A549 (cell line): ENCODE measurements at regions not wholly inside any gene's neighbourhood (a gene's known extent, or its start where the extent isn't known, plus 50 kb on each side); places are given as distances from the start of the nearest gene placed in this dataset.

Experiments
- ATAC-seq, 2 experiments: fragments of 200-7000 bp in 1 of 2; fragments of >200 bp in 1 of 2; cut with Nextera tagmentation in 1 of 2; cut with Tn5 transposase in 1 of 2; 3 replicates each; pipeline versions ENCODE4 v1.8.0 to v1.9.1; 2018 to 2020; ENCODE audit warnings: mild to moderate bottlenecking in 1 of 2, moderate library complexity in 1 of 2
- CTCF ChIA-PET: fragments of 300-600 bp; sonication (Branson Sonifier 250); formaldehyde crosslinking; extraction: SDS; loops from one replicate; lab custom pipeline; 2021; ENCODE audit warnings: antibody characterized with exemption, inconsistent platforms; lab: Yijun Ruan, JAX
- POLR2A ChIA-PET: fragments of 350-600 bp; formaldehyde crosslinking; extraction: SDS; loops from one replicate; lab custom pipeline; 2021; ENCODE audit warnings: antibody characterized with exemption, inconsistent platforms; lab: Yijun Ruan, JAX
- DNase-seq, 2 experiments: peaks; one replicate each; pipeline versions ENCODE4 v3.0.0 to v3.0.0-alpha.2; 2011 to 2016; ENCODE audit warnings: low read depth in 1 of 2, low spot score in 1 of 2
- FAIRE-seq: peaks from 2 replicates; lab custom pipeline; 2011; peaks lifted over from hg19 to GRCh38; lab: Jason Lieb, UNC
- H3K27ac ChIP-seq, 2 experiments: fragments of >200 bp; sonication (Bioruptor Twin); formaldehyde crosslinking; 3 replicates each; pipeline ENCODE4 v1.5.1; 2016 to 2017
- H3K4me1 ChIP-seq: fragments of >200 bp; sonication (Bioruptor Twin); formaldehyde crosslinking; 3 replicates; pipeline ENCODE4 v1.6.1; 2016
- H3K4me2 ChIP-seq: fragments of >200 bp; sonication (Bioruptor Twin); formaldehyde crosslinking; 3 replicates; pipeline ENCODE4 v1.6.1; 2016
- H3K4me3 ChIP-seq: fragments of >200 bp; sonication (Bioruptor Twin); formaldehyde crosslinking; 3 replicates; pipeline ENCODE4 v1.5.1; 2016
- H3K9me3 ChIP-seq: fragments of >200 bp; sonication (Bioruptor Twin); formaldehyde crosslinking; 3 replicates; pipeline ENCODE4 v1.6.1; 2016
- BHLHE40 ChIP-seq: IDR thresholded peaks from 2 replicates; pipeline ENCODE4 v1.6.1; 2012; ENCODE audit warnings: low read depth, low read length, inconsistent platforms
- CBX2 ChIP-seq: fragments of 200-600 bp; sonication (generic); IDR thresholded peaks from 2 replicates; pipeline ENCODE4 v1.6.1; 2016; ENCODE audit warnings: low read depth, mild to moderate bottlenecking, borderline replicate concordance
- CHD2 ChIP-seq: fragments of 150-350 bp; IDR thresholded peaks from 2 replicates; pipeline ENCODE4 v1.6.1; 2014; ENCODE audit warnings: low read length; ENCODE audit not compliant: partially characterized antibody
- CHD4 ChIP-seq: fragments of 200-600 bp; sonication (generic); IDR thresholded peaks from 2 replicates; pipeline ENCODE4 v1.6.1; 2016; ENCODE audit warnings: antibody characterized with exemption, mild to moderate bottlenecking, borderline replicate concordance
- EHF ChIP-seq: fragments of 250-450 bp; sonication (Bioruptor Pico); IDR thresholded peaks from 2 replicates; pipeline ENCODE4 v1.5.0; 2020; ENCODE audit warnings: mild to moderate bottlenecking
- FOSB ChIP-seq: fragments of 250-450 bp; sonication (Bioruptor Pico); IDR thresholded peaks from 2 replicates; pipeline ENCODE4 v1.5.0; 2020; ENCODE audit warnings: mild to moderate bottlenecking, moderate library complexity
- FOXS1 ChIP-seq: fragments of 250-450 bp; sonication (Bioruptor Pico); IDR thresholded peaks from 2 replicates; pipeline ENCODE4 v1.5.0; 2020; ENCODE audit warnings: mild to moderate bottlenecking, moderate library complexity
- GATA3 ChIP-seq: IDR thresholded peaks from 2 replicates; pipeline ENCODE4 v1.6.1; 2012; ENCODE audit warnings: borderline replicate concordance
- HOXA7 ChIP-seq: fragments of 250-450 bp; sonication (Bioruptor Pico); IDR thresholded peaks from 2 replicates; pipeline ENCODE4 v1.5.0; 2020; ENCODE audit warnings: mild to moderate bottlenecking, moderate library complexity
- HOXB13 ChIP-seq: fragments of 250-450 bp; sonication (Bioruptor Pico); IDR thresholded peaks from 2 replicates; pipeline ENCODE4 v1.5.0; 2020; ENCODE audit warnings: low read depth, mild to moderate bottlenecking, moderate library complexity
- KDM1A ChIP-seq: fragments of 200-600 bp; sonication (generic); IDR thresholded peaks from 2 replicates; pipeline ENCODE4 v1.6.1; 2016; ENCODE audit warnings: low read depth, mild to moderate bottlenecking
- MAFK ChIP-seq: fragments of 450-650 bp; IDR thresholded peaks from 2 replicates; pipeline ENCODE4 v1.6.1; 2014; ENCODE audit not compliant: partially characterized antibody
- NPAS2 ChIP-seq: fragments of 250-450 bp; sonication (Bioruptor Pico); IDR thresholded peaks from 2 replicates; pipeline ENCODE4 v1.8.0; 2022; ENCODE audit warnings: mild to moderate bottlenecking, moderate library complexity, borderline replicate concordance
- PHF8 ChIP-seq: fragments of 200-600 bp; sonication (generic); IDR thresholded peaks from 2 replicates; pipeline ENCODE4 v1.6.1; 2016; ENCODE audit warnings: low read depth, mild to moderate bottlenecking, antibody characterized with exemption, moderate library complexity, borderline replicate concordance
- POLR2A ChIP-seq: IDR thresholded peaks from 2 replicates; pipeline ENCODE4 v1.6.1; 2012; ENCODE audit warnings: mild to moderate bottlenecking, low read length
- RARB ChIP-seq: fragments of 250-450 bp; sonication (Bioruptor Pico); IDR thresholded peaks from 2 replicates; pipeline ENCODE4 v1.8.0; 2021; ENCODE audit warnings: mild to moderate bottlenecking, moderate library complexity
- SMC3 ChIP-seq: fragments of >200 bp; sonication (Bioruptor Twin); formaldehyde crosslinking; IDR thresholded peaks from 3 replicates; pipeline ENCODE4 v1.6.1; 2018; ENCODE audit warnings: inconsistent platforms
- TP53 ChIP-seq: fragments of 250-450 bp; sonication (Bioruptor Pico); IDR thresholded peaks from 2 replicates; pipeline ENCODE4 v1.5.0; 2021; ENCODE audit warnings: mild to moderate bottlenecking, moderate library complexity
- WGBS: methylation state at CpG from one replicate; pipeline ENCODE4 v1.1.6; 2017; ENCODE audit errors: missing lambda C conversion rate; 5-methylcytosine and 5-hydroxymethylcytosine counted together
- TF ChIP-seq, protein P1 (sequence below): fragments of 200-600 bp; sonication (generic); IDR thresholded peaks from 2 replicates; pipeline ENCODE4 v1.6.1; 2016; ENCODE audit warnings: antibody characterized with exemption, mild to moderate bottlenecking, moderate library complexity
- TF ChIP-seq, protein P2 (sequence below): fragments of >200 bp; sonication (Bioruptor Twin); formaldehyde crosslinking; IDR thresholded peaks from 2 replicates; pipeline ENCODE4 v1.6.1; 2016
- TF ChIP-seq, protein P3 (sequence below): IDR thresholded peaks from 2 replicates; pipeline ENCODE4 v1.6.1; 2012; ENCODE audit warnings: low read depth, borderline replicate concordance
- TF ChIP-seq, protein P4 (sequence below): fragments of >200 bp; sonication (Bioruptor Twin); formaldehyde crosslinking; IDR thresholded peaks from 3 replicates; pipeline ENCODE4 v1.6.1; 2016
- TF ChIP-seq, protein P5 (sequence below): fragments of >200 bp; sonication (Bioruptor Twin); formaldehyde crosslinking; IDR thresholded peaks from 3 replicates; pipeline ENCODE4 v1.5.1; 2016
- TF ChIP-seq, protein P6 (sequence below): fragments of 150-350 bp; IDR thresholded peaks from 2 replicates; pipeline ENCODE4 v1.6.1; 2014; ENCODE audit warnings: low read depth, mild to moderate bottlenecking, low read length
- TF ChIP-seq, protein P7 (sequence below): fragments of 250-450 bp; sonication (Bioruptor Pico); IDR thresholded peaks from 2 replicates; pipeline ENCODE4 v1.5.0; 2021; ENCODE audit warnings: mild to moderate bottlenecking, moderate library complexity, borderline replicate concordance

DNA sequence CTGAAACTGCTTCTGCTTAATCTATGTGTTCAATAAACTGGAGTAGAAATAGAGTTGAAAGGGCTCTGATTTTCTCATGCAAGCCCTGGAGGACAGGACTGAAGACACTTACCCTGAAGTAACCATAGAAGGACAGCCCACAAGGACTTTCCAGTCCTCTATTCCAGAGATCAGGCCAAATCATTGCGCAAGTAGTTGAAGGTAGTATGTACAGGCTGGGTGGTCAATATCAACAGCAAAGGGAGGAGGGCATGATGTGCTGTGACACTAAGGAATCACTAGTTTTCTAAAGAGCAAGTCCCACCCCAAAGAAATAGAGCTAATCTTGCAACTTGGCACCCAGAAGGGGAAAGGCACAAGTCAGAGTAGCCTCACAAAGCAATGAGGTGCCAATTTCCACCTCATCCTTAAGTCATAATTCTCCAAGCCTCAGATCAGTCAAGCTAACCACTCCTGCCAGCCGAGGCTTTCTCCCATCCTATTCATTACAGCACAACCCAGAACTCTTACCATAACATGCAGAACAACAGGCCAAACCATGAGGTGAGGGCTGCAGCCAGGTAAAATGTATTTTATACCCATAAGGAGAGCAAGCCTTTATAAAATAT, 533.5 kb downstream of the TNS1 start (continued):
- TF ChIP-seq, protein P1, sequence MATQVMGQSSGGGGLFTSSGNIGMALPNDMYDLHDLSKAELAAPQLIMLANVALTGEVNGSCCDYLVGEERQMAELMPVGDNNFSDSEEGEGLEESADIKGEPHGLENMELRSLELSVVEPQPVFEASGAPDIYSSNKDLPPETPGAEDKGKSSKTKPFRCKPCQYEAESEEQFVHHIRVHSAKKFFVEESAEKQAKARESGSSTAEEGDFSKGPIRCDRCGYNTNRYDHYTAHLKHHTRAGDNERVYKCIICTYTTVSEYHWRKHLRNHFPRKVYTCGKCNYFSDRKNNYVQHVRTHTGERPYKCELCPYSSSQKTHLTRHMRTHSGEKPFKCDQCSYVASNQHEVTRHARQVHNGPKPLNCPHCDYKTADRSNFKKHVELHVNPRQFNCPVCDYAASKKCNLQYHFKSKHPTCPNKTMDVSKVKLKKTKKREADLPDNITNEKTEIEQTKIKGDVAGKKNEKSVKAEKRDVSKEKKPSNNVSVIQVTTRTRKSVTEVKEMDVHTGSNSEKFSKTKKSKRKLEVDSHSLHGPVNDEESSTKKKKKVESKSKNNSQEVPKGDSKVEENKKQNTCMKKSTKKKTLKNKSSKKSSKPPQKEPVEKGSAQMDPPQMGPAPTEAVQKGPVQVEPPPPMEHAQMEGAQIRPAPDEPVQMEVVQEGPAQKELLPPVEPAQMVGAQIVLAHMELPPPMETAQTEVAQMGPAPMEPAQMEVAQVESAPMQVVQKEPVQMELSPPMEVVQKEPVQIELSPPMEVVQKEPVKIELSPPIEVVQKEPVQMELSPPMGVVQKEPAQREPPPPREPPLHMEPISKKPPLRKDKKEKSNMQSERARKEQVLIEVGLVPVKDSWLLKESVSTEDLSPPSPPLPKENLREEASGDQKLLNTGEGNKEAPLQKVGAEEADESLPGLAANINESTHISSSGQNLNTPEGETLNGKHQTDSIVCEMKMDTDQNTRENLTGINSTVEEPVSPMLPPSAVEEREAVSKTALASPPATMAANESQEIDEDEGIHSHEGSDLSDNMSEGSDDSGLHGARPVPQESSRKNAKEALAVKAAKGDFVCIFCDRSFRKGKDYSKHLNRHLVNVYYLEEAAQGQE = no peak
- TF ChIP-seq TP53 (CRISPR knock-in tag) = no peak
- no peak for TF ChIP-seq FOXS1 (CRISPR knock-in tag)
- TF ChIP-seq CHD4 = no peak
- TF ChIP-seq EHF (CRISPR knock-in tag) = no peak
- no peak for TF ChIP-seq GATA3
- no peak for TF ChIP-seq FOSB (CRISPR knock-in tag)
- no peak for TF ChIP-seq NPAS2 (CRISPR knock-in tag)
- no peak for TF ChIP-seq PHF8
- TF ChIP-seq, protein P2, sequence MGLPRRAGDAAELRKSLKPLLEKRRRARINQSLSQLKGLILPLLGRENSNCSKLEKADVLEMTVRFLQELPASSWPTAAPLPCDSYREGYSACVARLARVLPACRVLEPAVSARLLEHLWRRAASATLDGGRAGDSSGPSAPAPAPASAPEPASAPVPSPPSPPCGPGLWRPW = no peak
- TF ChIP-seq, all 56 proteins: peak for 0

DNA sequence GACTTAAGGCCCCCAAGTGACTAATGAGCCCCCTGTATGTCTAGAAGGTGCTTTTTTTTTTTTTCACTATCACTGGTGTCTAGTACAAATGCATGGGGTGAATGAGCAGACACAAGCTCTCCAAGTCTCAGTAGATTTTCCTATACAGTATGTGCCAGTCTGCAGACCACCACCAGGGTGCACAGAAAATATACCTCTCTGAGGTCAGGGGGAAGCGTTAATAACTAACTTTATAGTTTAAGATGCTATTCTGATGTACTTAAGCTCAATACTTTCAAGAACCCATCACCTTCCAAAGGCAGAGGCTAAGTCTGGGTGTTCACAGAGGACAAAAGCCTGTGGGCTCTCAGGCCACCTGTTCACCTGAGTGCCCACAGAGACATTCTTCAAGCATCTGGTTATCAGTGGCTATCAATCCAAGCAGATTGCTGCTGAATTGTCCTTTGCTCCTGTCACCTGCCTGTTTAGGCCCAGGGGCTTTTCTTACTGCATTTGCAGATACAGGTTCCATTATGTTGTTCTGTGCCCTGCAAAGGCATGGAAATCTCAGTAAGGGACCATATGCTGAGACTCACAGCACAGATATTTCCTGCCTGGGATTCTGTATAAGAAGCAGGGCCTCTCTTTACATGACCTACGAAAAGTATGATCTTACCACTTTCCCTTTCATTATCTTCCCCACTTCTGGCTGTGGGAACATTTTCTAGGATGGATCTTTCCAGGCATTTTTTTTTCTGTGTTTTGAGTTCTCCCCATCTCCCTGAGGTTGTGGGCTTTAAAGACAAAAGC, 534.6 kb downstream of the TNS1 start:
- ATAC-seq (no peak), FAIRE-seq (no peak), DNase-seq (no peak)
- H3K4me2 ChIP-seq = no peak overlapping the region
- TF ChIP-seq POLR2A (no peak), HOXB13 (CRISPR knock-in tag) (no peak), CBX2 (no peak), SMC3 (no peak), FOXS1 (CRISPR knock-in tag) (no peak), NPAS2 (CRISPR knock-in tag) (no peak), KDM1A (no peak), MAFK (no peak), CHD2 (no peak), HOXA7 (CRISPR knock-in tag) (no peak), RARB (no peak), BHLHE40 (no peak), PHF8 (no peak)
- TF ChIP-seq, protein P3, sequence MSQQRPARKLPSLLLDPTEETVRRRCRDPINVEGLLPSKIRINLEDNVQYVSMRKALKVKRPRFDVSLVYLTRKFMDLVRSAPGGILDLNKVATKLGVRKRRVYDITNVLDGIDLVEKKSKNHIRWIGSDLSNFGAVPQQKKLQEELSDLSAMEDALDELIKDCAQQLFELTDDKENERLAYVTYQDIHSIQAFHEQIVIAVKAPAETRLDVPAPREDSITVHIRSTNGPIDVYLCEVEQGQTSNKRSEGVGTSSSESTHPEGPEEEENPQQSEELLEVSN = no peak
- TF ChIP-seq, protein P4, sequence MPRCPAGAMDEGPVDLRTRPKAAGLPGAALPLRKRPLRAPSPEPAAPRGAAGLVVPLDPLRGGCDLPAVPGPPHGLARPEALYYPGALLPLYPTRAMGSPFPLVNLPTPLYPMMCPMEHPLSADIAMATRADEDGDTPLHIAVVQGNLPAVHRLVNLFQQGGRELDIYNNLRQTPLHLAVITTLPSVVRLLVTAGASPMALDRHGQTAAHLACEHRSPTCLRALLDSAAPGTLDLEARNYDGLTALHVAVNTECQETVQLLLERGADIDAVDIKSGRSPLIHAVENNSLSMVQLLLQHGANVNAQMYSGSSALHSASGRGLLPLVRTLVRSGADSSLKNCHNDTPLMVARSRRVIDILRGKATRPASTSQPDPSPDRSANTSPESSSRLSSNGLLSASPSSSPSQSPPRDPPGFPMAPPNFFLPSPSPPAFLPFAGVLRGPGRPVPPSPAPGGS = no peak
- TF ChIP-seq, protein P5, sequence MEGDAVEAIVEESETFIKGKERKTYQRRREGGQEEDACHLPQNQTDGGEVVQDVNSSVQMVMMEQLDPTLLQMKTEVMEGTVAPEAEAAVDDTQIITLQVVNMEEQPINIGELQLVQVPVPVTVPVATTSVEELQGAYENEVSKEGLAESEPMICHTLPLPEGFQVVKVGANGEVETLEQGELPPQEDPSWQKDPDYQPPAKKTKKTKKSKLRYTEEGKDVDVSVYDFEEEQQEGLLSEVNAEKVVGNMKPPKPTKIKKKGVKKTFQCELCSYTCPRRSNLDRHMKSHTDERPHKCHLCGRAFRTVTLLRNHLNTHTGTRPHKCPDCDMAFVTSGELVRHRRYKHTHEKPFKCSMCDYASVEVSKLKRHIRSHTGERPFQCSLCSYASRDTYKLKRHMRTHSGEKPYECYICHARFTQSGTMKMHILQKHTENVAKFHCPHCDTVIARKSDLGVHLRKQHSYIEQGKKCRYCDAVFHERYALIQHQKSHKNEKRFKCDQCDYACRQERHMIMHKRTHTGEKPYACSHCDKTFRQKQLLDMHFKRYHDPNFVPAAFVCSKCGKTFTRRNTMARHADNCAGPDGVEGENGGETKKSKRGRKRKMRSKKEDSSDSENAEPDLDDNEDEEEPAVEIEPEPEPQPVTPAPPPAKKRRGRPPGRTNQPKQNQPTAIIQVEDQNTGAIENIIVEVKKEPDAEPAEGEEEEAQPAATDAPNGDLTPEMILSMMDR = no peak
- TF ChIP-seq, protein P6, sequence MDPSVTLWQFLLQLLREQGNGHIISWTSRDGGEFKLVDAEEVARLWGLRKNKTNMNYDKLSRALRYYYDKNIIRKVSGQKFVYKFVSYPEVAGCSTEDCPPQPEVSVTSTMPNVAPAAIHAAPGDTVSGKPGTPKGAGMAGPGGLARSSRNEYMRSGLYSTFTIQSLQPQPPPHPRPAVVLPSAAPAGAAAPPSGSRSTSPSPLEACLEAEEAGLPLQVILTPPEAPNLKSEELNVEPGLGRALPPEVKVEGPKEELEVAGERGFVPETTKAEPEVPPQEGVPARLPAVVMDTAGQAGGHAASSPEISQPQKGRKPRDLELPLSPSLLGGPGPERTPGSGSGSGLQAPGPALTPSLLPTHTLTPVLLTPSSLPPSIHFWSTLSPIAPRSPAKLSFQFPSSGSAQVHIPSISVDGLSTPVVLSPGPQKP = no peak
- TF ChIP-seq, protein P7, sequence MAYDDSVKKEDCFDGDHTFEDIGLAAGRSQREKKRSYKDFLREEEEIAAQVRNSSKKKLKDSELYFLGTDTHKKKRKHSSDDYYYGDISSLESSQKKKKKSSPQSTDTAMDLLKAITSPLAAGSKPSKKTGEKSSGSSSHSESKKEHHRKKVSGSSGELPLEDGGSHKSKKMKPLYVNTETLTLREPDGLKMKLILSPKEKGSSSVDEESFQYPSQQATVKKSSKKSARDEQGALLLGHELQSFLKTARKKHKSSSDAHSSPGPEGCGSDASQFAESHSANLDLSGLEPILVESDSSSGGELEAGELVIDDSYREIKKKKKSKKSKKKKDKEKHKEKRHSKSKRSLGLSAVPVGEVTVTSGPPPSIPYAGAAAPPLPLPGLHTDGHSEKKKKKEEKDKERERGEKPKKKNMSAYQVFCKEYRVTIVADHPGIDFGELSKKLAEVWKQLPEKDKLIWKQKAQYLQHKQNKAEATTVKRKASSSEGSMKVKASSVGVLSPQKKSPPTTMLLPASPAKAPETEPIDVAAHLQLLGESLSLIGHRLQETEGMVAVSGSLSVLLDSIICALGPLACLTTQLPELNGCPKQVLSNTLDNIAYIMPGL (CRISPR knock-in tag) = no peak
- TF ChIP-seq, protein P2 = no peak
- WGBS = 43% methylated on average over 2 of the region's 2 CpGs
- H3K9me3 ChIP-seq = no peaks in the 10 kb centered on the region
- CTCF ChIA-PET = no interaction called here
- H3K27ac ChIP-seq = no peak overlapping the region
- no peak overlapping the region for H3K4me3 ChIP-seq
- POLR2A ChIA-PET = interaction anchor here (0.7 kb wide), 1 partner anchor 364 kb away, joined by 4 read pairs; no protein-coding TSS in a partner anchor
- H3K4me1 ChIP-seq = no peaks in the 10 kb centered on the region
